SK-N-SH (cell line): ENCODE measurements at regions not wholly inside any gene's neighbourhood (a gene's known extent, or its start where the extent isn't known, plus 50 kb on each side); places are given as distances from the start of the nearest gene placed in this dataset.

Experiments used
- CTCF ChIA-PET: fragments of 300-600, 350-600 bp; formaldehyde crosslinking; extraction: SDS; loops from one replicate; lab custom pipeline; 2021; lab: Yijun Ruan, JAX
- POLR2A ChIA-PET: fragments of 350-600 bp; sonication (Branson Sonifier 250); formaldehyde crosslinking; extraction: SDS; loops from one replicate; lab custom pipeline; 2020; ENCODE audit warnings: antibody characterized with exemption, inconsistent platforms; lab: Yijun Ruan, JAX
- DNase-seq: peaks from one replicate; pipeline ENCODE4 v3.0.0; 2012
- H2AFZ ChIP-seq: fragments of 200-600 bp; sonication (generic); 2 replicates; pipeline ENCODE4 v1.8.1; 2016; ENCODE audit warnings: antibody characterized with exemption, mild to moderate bottlenecking, low read depth
- H3F3A ChIP-seq: fragments of 200-600 bp; sonication (generic); replicated peaks from 2 replicates; pipeline ENCODE3; 2016; ENCODE audit warnings: antibody characterized with exemption, mild to moderate bottlenecking; ENCODE audit not compliant: insufficient read depth
- H3K27ac ChIP-seq, 2 experiments: fragments of 200-500 bp in 1 of 2; fragments of 200-600 bp in 1 of 2; sonication (Bioruptor generic) in 1 of 2; sonication (generic), shearing (Covaris generic) in 1 of 2; 2 replicates each; pipeline versions ENCODE4 v1.5.1 to v1.6.1; 2014 to 2016; ENCODE audit warnings: low read depth in 2 of 2, inconsistent platforms in 1 of 2, low read length in 1 of 2, mild to moderate bottlenecking in 1 of 2, mixed read lengths in 1 of 2
- H3K27me3 ChIP-seq: fragments of 200-600 bp; sonication (generic), shearing (Covaris generic); 2 replicates; pipeline ENCODE4 v1.6.1; 2016; ENCODE audit warnings: mixed run types; ENCODE audit not compliant: insufficient read depth
- H3K36me3 ChIP-seq, 2 experiments: fragments of 200-500 bp in 1 of 2; fragments of 200-600 bp in 1 of 2; sonication (Bioruptor generic) in 1 of 2; sonication (generic) in 1 of 2; replicated peaks in 1 of 2; 2 replicates each; pipeline versions ENCODE3 to v1.5.1; 2014 to 2016; ENCODE audit warnings: low read length in 1 of 2, mild to moderate bottlenecking in 1 of 2; ENCODE audit not compliant: insufficient read depth in 2 of 2, control insufficient read depth in 1 of 2
- H3K4me1 ChIP-seq, 2 experiments: fragments of 200-500 bp in 1 of 2; fragments of 200-600 bp in 1 of 2; sonication (Bioruptor generic) in 1 of 2; sonication (generic), shearing (Covaris generic) in 1 of 2; 2 replicates each; pipeline versions ENCODE4 v1.5.1 to v1.6.1; 2014 to 2016; ENCODE audit warnings: low read depth in 1 of 2, low read length in 1 of 2, mixed run types in 1 of 2; ENCODE audit not compliant: insufficient read depth in 2 of 2, control insufficient read depth in 1 of 2
- H3K4me2 ChIP-seq: fragments of 200-600 bp; sonication (generic), shearing (Covaris generic); 2 replicates; pipeline ENCODE4 v1.6.1; 2017; ENCODE audit warnings: mixed run types
- H3K4me3 ChIP-seq, 2 experiments: fragments of 200-500 bp in 1 of 2; fragments of 200-600 bp in 1 of 2; sonication (Bioruptor generic) in 1 of 2; sonication (generic), shearing (Covaris generic) in 1 of 2; 2 replicates each; pipeline versions ENCODE4 v1.5.1 to v1.8.1; 2014 to 2016; ENCODE audit warnings: low read depth in 2 of 2, inconsistent platforms in 1 of 2, low read length in 1 of 2, mild to moderate bottlenecking in 1 of 2, mixed read lengths in 1 of 2, moderate library complexity in 1 of 2
- H3K79me2 ChIP-seq: fragments of 200-600 bp; sonication (generic); 2 replicates; pipeline ENCODE4 v1.8.1; 2017; ENCODE audit warnings: mild to moderate bottlenecking; ENCODE audit not compliant: insufficient read depth
- H3K9ac ChIP-seq: fragments of 200-600 bp; sonication (generic); 2 replicates; pipeline ENCODE4 v1.6.1; 2017; ENCODE audit warnings: mixed run types
- H3K9me2 ChIP-seq: fragments of 200-600 bp; sonication (generic); 2 replicates; pipeline ENCODE4 v1.6.1; 2017; ENCODE audit warnings: mixed run types
- H3K9me3 ChIP-seq: fragments of 200-600 bp; sonication (generic); 2 replicates; pipeline ENCODE4 v1.6.1; 2017; ENCODE audit warnings: mixed run types, mild to moderate bottlenecking, moderate library complexity
- H4K20me1 ChIP-seq: fragments of 200-600 bp; sonication (generic); 2 replicates; pipeline ENCODE4 v1.6.1; 2017; ENCODE audit warnings: mild to moderate bottlenecking, mixed run types; ENCODE audit not compliant: insufficient read depth
- CTCF ChIP-seq: fragments of 200-600 bp; sonication (generic); IDR thresholded peaks from 2 replicates; pipeline ENCODE4 v1.6.1; 2017; ENCODE audit warnings: antibody characterized with exemption, mild to moderate bottlenecking, moderate library complexity
- ELF1 ChIP-seq: IDR thresholded peaks from 2 replicates; pipeline ENCODE4 v1.4.0; 2012
- FOSL2 ChIP-seq: IDR thresholded peaks from 2 replicates; pipeline ENCODE4 v1.4.0; 2012; ENCODE audit warnings: low read depth, mild to moderate bottlenecking, moderate library complexity, borderline replicate concordance
- MAX ChIP-seq: IDR thresholded peaks from 2 replicates; pipeline ENCODE4 v1.4.0; 2012; ENCODE audit warnings: low read depth
- NFIC ChIP-seq: IDR thresholded peaks from 2 replicates; pipeline ENCODE4 v1.4.0; 2012; ENCODE audit warnings: borderline replicate concordance
- NRF1 ChIP-seq: IDR thresholded peaks from 2 replicates; pipeline ENCODE4 v1.6.1; 2012; ENCODE audit warnings: low read depth, mild to moderate bottlenecking, low read length
- PBX3 ChIP-seq: IDR thresholded peaks from 2 replicates; pipeline ENCODE4; 2012
- POLR2AphosphoS5 ChIP-seq: IDR thresholded peaks from 2 replicates; pipeline ENCODE4 v1.6.1; 2012; ENCODE audit warnings: low read depth, low read length
- RCOR1 ChIP-seq: fragments of 150-350 bp; IDR thresholded peaks from 2 replicates; pipeline ENCODE4 v1.6.1; 2017; ENCODE audit warnings: antibody characterized with exemption, low read length
- SIN3A ChIP-seq: IDR thresholded peaks from 2 replicates; pipeline ENCODE4 v1.6.1; 2012; ENCODE audit warnings: low read depth, mild to moderate bottlenecking, low read length, moderate library complexity, borderline replicate concordance
- SMC3 ChIP-seq: IDR thresholded peaks from 2 replicates; pipeline ENCODE4 v1.6.1; 2012; ENCODE audit warnings: low read depth, low read length, improper control_type of control experiment
- USF1 ChIP-seq: IDR thresholded peaks from 2 replicates; pipeline ENCODE4 v1.4.0; 2012; ENCODE audit warnings: low read depth, borderline replicate concordance
- YY1 ChIP-seq: IDR thresholded peaks from 2 replicates; pipeline ENCODE4 v1.4.0; 2012; ENCODE audit warnings: low read depth, mild to moderate bottlenecking
- WGBS: methylation state at CpG from one replicate; pipeline ENCODE4 v1.1.6; 2017; ENCODE audit warnings: low lambda C conversion rate; 5-methylcytosine and 5-hydroxymethylcytosine counted together

- ChIA-PET CTCF (interaction anchor here (2.2 kb wide), 1 partner anchor 9 kb away, joined by 7 read pairs; no protein-coding TSS in a partner anchor), POLR2A (no interaction called here)
- Histone ChIP-seq H4K20me1 (no peaks in the 10 kb centered on the region), H3K4me3 (no peak overlapping the region), H3K9me2 (no peaks in the 10 kb centered on the region), H3K9ac (no peak overlapping the region), H3K36me3 (no peaks in the 10 kb centered on the region), H3K4me2 (no peak overlapping the region), H3K27ac (no peak overlapping the region), H3K9me3 (no peaks in the 10 kb centered on the region), H3F3A (no peaks in the 10 kb centered on the region), H3K4me1 (peaks cover 0 to 2% of the 10 kb centered on the region in 2 experiments; a peak in 1 of 4 replicates), H2AFZ (no peak overlapping the region), H3K79me2 (no peaks in the 10 kb centered on the region), H3K27me3 (no peaks in the 10 kb centered on the region; the same call in 1 of the 2 replicates)
- DNase-seq = no peak
- TF ChIP-seq NFIC = no peak
- no peak for TF ChIP-seq SIN3A
- no peak for TF ChIP-seq FOSL2
- no peak for TF ChIP-seq POLR2AphosphoS5
- no peak for TF ChIP-seq MAX
- no peak for TF ChIP-seq YY1
- TF ChIP-seq NRF1 = no peak
- 74% methylated on average over 5 of the region's 5 CpGs for WGBS
These were observed 261.7 kb upstream of the GATB start for GRCh38 chr4:152022543-152022942.

GRCh38 chr4:152021788-152022438 is 261.1 kb upstream of the GATB start:
- Histone ChIP-seq H4K20me1 (no peaks in the 10 kb centered on the region), H3K4me1 (peaks cover 0 to 2% of the 10 kb centered on the region in 2 experiments; a peak in 1 of 4 replicates), H3F3A (no peaks in the 10 kb centered on the region), H3K27me3 (no peaks in the 10 kb centered on the region; the same call in 1 of the 2 replicates), H3K4me2 (no peak overlapping the region), H3K79me2 (no peaks in the 10 kb centered on the region), H3K9me2 (no peaks in the 10 kb centered on the region), H3K36me3 (no peaks in the 10 kb centered on the region), H3K9ac (no peak overlapping the region), H3K27ac (no peak overlapping the region), H2AFZ (no peak overlapping the region), H3K4me3 (no peak overlapping the region), H3K9me3 (no peaks in the 10 kb centered on the region)
- ChIA-PET POLR2A (interaction anchor here (0.6 kb wide), 1 partner anchor 488 kb away, joined by 3 read pairs; no protein-coding TSS in a partner anchor), CTCF (interaction anchor here (0.5 to 2.2 kb wide), 2 partner anchors 10 to 214 kb away, joined by 3 to 7 read pairs; no protein-coding TSS in a partner anchor)
- no peak for TF ChIP-seq SMC3
- no peak for TF ChIP-seq FOSL2
- no peak for TF ChIP-seq MAX
- TF ChIP-seq ELF1 = no peak
- TF ChIP-seq CTCF = no peak
- no peak for TF ChIP-seq RCOR1
- TF ChIP-seq USF1 = no peak
- no peak for TF ChIP-seq PBX3
- 41% methylated on average over 3 of the region's 6 CpGs for WGBS
- no peak for DNase-seq
